ENCODE measurements at regions not wholly inside any gene's neighbourhood (a gene's known extent, or its start where the extent isn't known, plus 50 kb on each side); places are given as distances from the start of the nearest gene placed in this dataset.

DNA sequence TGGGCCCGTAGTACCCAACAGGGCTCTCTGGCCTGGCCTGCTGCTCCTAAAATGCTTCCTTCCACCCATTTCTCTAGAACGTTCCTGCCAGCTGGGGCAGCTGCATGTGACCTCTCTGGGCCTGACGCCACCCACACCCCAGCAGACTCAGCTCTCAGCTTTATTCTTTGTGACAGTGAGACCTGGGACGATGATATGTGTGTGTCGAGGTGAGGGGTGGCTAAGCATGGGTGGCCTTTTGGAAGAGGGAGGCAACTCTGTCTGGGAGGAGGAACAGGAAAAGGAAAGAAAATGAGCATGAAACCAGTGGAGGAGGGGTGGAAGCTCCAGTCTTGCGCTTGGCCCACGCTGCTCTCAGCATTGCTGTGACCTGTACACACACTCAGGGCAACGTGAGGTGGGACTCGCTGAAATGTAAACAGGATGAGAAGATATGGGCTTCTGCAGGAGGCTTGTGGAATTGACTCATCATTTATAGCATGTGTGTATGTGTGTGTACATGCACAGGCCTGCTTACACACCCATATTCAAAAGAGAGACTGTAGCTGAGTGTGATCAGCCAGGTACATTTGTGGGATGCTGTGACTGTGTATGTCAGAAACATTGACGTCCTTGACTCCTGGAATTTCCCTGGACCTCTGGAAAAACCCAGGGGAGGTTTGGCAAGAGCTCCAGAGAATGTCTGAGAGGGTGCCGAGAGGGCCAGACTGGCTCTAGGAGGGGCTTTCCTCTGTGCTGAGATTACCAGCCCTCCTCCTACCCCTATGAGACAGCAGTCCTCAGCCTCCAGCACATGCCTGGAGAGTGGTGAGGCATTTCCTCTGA is 137.9 kb downstream of the PJA1 start:
- DNase-seq (ENCODE audit: low read depth in 2 of 2): peak; percentile 82 to 83
- H3K9me3 ChIP-seq (ENCODE audit: control insufficient read depth, insufficient read depth, low read depth, low read length): no peaks in the 10 kb centered on the region
- no peaks in the 10 kb centered on the region for H3K4me1 ChIP-seq (ENCODE audit: control insufficient read depth, extremely low read depth, insufficient read depth, low read length)
- H4K20me1 ChIP-seq (ENCODE audit: control insufficient read depth, extremely low read depth, insufficient read depth, low read length): no peaks in the 10 kb centered on the region
- peak overlapping the region; percentile 14 for H3K27ac ChIP-seq (ENCODE audit: insufficient read depth, low read length)
- H3K4me2 ChIP-seq (ENCODE audit: extremely low read depth, insufficient read depth, low read length): peak overlapping the region; percentile 13
- no peak overlapping the region for H2AFZ ChIP-seq (ENCODE audit: low read length)
- H3K9ac ChIP-seq (ENCODE audit: insufficient read depth, low read length): no peak overlapping the region
- H3K79me2 ChIP-seq (ENCODE audit: control insufficient read depth, insufficient read depth, low read length): no peaks in the 10 kb centered on the region
- TF ChIP-seq, protein P1, sequence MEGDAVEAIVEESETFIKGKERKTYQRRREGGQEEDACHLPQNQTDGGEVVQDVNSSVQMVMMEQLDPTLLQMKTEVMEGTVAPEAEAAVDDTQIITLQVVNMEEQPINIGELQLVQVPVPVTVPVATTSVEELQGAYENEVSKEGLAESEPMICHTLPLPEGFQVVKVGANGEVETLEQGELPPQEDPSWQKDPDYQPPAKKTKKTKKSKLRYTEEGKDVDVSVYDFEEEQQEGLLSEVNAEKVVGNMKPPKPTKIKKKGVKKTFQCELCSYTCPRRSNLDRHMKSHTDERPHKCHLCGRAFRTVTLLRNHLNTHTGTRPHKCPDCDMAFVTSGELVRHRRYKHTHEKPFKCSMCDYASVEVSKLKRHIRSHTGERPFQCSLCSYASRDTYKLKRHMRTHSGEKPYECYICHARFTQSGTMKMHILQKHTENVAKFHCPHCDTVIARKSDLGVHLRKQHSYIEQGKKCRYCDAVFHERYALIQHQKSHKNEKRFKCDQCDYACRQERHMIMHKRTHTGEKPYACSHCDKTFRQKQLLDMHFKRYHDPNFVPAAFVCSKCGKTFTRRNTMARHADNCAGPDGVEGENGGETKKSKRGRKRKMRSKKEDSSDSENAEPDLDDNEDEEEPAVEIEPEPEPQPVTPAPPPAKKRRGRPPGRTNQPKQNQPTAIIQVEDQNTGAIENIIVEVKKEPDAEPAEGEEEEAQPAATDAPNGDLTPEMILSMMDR (conservative IDR thresholded peaks at IDR 0.05 in 1 of 2, IDR thresholded peaks at IDR 0.05 in 1 of 2; ENCODE audit: low read depth in 1 of 2, low read length in 2 of 2): no peak
- TF ChIP-seq EZH2 (IDR thresholded peaks at IDR 0.05; ENCODE audit: low read length, missing control alignments): no peak
- H3K27me3 ChIP-seq (ENCODE audit: control insufficient read depth, insufficient read depth, low read length): no peaks in the 10 kb centered on the region
- H3K36me3 ChIP-seq (ENCODE audit: control insufficient read depth, insufficient read depth, low read length): no peaks in the 10 kb centered on the region
- no peak overlapping the region for H3K4me3 ChIP-seq (replicated peaks in 1 of 4; ENCODE audit: control extremely low read depth in 1 of 4, insufficient read depth in 1 of 4, low read depth in 3 of 4, low read length in 4 of 4)

DNA sequence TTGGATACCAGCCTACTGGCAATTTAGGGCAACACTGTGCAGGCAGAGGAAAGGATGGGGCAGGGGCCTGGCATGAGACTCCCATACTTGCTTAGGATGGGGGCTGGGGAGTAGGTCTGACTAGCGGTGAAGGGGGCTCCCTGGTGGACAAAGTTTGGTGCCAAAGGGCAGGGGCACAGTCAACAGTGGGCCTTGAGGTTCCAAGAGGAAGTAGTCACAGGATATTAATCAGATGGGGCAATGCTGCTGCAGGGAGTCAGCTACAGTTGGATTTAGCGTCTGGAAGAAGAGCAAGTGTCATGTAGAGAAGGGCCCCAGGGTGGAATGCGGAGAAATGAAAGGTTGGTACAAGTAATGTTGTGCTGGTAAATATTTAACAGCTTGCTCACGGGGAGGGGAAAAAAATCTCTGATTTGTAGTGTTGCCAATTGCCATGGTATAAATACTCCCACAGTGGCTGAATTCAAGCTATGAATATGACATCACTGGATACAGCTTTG is 139.4 kb downstream of the PJA1 start:
- Histone ChIP-seq H3K4me1 (ENCODE audit: control insufficient read depth, extremely low read depth, insufficient read depth, low read length) (no peaks in the 10 kb centered on the region), H2AFZ (ENCODE audit: low read length) (no peak overlapping the region), H3K4me3 (replicated peaks in 1 of 4; ENCODE audit: control extremely low read depth in 1 of 4, insufficient read depth in 1 of 4, low read depth in 3 of 4, low read length in 4 of 4) (no peak overlapping the region), H3K4me2 (ENCODE audit: extremely low read depth, insufficient read depth, low read length) (no peak overlapping the region), H4K20me1 (ENCODE audit: control insufficient read depth, extremely low read depth, insufficient read depth, low read length) (no peaks in the 10 kb centered on the region), H3K9me3 (ENCODE audit: control insufficient read depth, insufficient read depth, low read depth, low read length) (no peaks in the 10 kb centered on the region), H3K27ac (ENCODE audit: insufficient read depth, low read length) (no peak overlapping the region), H3K36me3 (ENCODE audit: control insufficient read depth, insufficient read depth, low read length) (no peaks in the 10 kb centered on the region), H3K9ac (ENCODE audit: insufficient read depth, low read length) (no peak overlapping the region), H3K27me3 (ENCODE audit: control insufficient read depth, insufficient read depth, low read length) (no peaks in the 10 kb centered on the region), H3K79me2 (ENCODE audit: control insufficient read depth, insufficient read depth, low read length) (no peaks in the 10 kb centered on the region)
- DNase-seq (ENCODE audit: low read depth in 2 of 2): peak; percentile 52 to 62
- TF ChIP-seq, protein P1 (conservative IDR thresholded peaks at IDR 0.05 in 1 of 2, IDR thresholded peaks at IDR 0.05 in 1 of 2; ENCODE audit: low read depth in 1 of 2, low read length in 2 of 2): no peak
- TF ChIP-seq EZH2 (IDR thresholded peaks at IDR 0.05; ENCODE audit: low read length, missing control alignments): no peak

DNA sequence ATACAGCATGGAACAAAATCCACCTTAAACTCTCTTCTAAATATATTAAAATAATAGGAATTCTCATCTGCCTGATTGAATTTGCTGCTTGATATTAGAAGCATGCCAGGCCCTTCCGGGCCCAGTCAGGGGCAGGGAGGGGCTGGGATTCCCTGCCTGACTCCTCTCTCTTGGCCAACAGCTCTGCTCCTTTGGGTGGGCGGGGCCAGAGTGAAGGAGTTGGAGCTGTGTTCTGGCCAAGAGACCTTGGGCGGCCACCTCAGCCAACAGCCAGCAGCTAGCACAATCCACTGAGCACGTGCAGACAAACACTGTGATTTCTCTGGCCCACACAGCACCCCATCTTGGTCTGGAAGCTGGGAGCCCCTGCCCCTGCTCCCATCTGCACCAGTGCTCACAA is 140.3 kb downstream of the PJA1 start:
- Histone ChIP-seq H2AFZ (ENCODE audit: low read length) (no peak overlapping the region), H3K4me1 (ENCODE audit: control insufficient read depth, extremely low read depth, insufficient read depth, low read length) (no peaks in the 10 kb centered on the region), H3K36me3 (ENCODE audit: control insufficient read depth, insufficient read depth, low read length) (no peaks in the 10 kb centered on the region), H3K9me3 (ENCODE audit: control insufficient read depth, insufficient read depth, low read depth, low read length) (no peaks in the 10 kb centered on the region), H3K9ac (ENCODE audit: insufficient read depth, low read length) (no peak overlapping the region), H3K79me2 (ENCODE audit: control insufficient read depth, insufficient read depth, low read length) (no peaks in the 10 kb centered on the region), H3K4me2 (ENCODE audit: extremely low read depth, insufficient read depth, low read length) (no peak overlapping the region), H3K27me3 (ENCODE audit: control insufficient read depth, insufficient read depth, low read length) (no peaks in the 10 kb centered on the region), H4K20me1 (ENCODE audit: control insufficient read depth, extremely low read depth, insufficient read depth, low read length) (no peaks in the 10 kb centered on the region), H3K4me3 (replicated peaks in 1 of 4; ENCODE audit: control extremely low read depth in 1 of 4, insufficient read depth in 1 of 4, low read depth in 3 of 4, low read length in 4 of 4) (no peak overlapping the region), H3K27ac (ENCODE audit: insufficient read depth, low read length) (no peak overlapping the region)
- TF ChIP-seq, protein P1 (conservative IDR thresholded peaks at IDR 0.05 in 1 of 2, IDR thresholded peaks at IDR 0.05 in 1 of 2; ENCODE audit: low read depth in 1 of 2, low read length in 2 of 2): no peak
- TF ChIP-seq EZH2 (IDR thresholded peaks at IDR 0.05; ENCODE audit: low read length, missing control alignments): no peak
- peak; percentile 60 to 76 for DNase-seq (ENCODE audit: low read depth in 2 of 2)
